Gastrocnemius medialis (tissue), 4 donors: ENCODE measurements at regions not wholly inside any gene's neighbourhood (a gene's known extent, or its start where the extent isn't known, plus 50 kb on each side); places are given as distances from the start of the nearest gene placed in this dataset.

Experiments used
- POLR2A ChIP-seq, 2 donors: fragments of 450-650 bp; IDR thresholded peaks; one replicate each; pipeline ENCODE4 v1.6.1; 2017; ENCODE audit warnings: antibody characterized with exemption in 2 of 2, mild to moderate bottlenecking in 2 of 2, moderate library complexity in 2 of 2
- TF ChIP-seq, protein P1 (sequence below), 5 experiments: fragments of 450-650 bp in 3 of 5; fragments of 200-600 bp in 2 of 5; sonication (generic) in 2 of 5; IDR thresholded peaks in 4 of 5; conservative IDR thresholded peaks in 1 of 5; 1 replicate in 4 of 5; 2 replicates in 1 of 5; pipeline ENCODE4 v1.5.1; 2016 to 2019; ENCODE audit warnings: antibody characterized with exemption in 5 of 5, mild to moderate bottlenecking in 3 of 5, moderate library complexity in 3 of 5

DNA sequence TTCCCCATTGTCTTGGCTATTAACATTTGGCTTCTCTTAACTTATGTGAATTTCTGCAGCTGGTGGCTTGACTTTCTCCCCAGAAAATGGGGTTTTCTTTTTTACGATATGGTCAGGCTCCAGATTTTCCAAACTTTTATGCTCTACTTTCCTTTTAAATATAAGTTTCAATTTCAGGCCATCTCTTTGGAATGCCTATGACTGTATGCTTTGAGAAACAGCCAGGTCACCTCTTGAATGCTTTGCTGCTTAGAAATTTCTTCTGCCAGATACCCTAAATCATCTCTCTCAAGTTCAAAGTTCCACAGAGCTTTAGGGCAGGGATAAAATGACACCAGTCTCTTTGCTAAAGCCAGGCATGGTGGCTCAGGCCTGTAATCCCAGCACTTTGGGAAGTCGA is 212.9 kb upstream of the SMIM31 start:
- TF ChIP-seq, protein P1, sequence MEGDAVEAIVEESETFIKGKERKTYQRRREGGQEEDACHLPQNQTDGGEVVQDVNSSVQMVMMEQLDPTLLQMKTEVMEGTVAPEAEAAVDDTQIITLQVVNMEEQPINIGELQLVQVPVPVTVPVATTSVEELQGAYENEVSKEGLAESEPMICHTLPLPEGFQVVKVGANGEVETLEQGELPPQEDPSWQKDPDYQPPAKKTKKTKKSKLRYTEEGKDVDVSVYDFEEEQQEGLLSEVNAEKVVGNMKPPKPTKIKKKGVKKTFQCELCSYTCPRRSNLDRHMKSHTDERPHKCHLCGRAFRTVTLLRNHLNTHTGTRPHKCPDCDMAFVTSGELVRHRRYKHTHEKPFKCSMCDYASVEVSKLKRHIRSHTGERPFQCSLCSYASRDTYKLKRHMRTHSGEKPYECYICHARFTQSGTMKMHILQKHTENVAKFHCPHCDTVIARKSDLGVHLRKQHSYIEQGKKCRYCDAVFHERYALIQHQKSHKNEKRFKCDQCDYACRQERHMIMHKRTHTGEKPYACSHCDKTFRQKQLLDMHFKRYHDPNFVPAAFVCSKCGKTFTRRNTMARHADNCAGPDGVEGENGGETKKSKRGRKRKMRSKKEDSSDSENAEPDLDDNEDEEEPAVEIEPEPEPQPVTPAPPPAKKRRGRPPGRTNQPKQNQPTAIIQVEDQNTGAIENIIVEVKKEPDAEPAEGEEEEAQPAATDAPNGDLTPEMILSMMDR (IDR thresholded peaks at IDR 0.05 in 4 of 5, conservative IDR thresholded peaks at IDR 0.05 in 1 of 5), result no peak
- TF ChIP-seq POLR2A (IDR thresholded peaks at IDR 0.05), result no peak
